HG03103 (cell line): ENCODE measurements at regions not wholly inside any gene's neighbourhood (a gene's known extent, or its start where the extent isn't known, plus 50 kb on each side); places are given as distances from the start of the nearest gene placed in this dataset.
"Not testable (repeated sequence)": the region's sequence is repeated elsewhere in the genome, so short reads cannot be mapped to it uniquely, and the experiment has no call there.

ENCODE experiments used
- ATAC-seq: cut with Tn5 transposase; IDR thresholded peaks from one replicate; pipeline ENCODE4 v1.9.1; 2021; ENCODE audit warnings: low read depth; ENCODE audit not compliant: unreplicated experiment

DNA sequence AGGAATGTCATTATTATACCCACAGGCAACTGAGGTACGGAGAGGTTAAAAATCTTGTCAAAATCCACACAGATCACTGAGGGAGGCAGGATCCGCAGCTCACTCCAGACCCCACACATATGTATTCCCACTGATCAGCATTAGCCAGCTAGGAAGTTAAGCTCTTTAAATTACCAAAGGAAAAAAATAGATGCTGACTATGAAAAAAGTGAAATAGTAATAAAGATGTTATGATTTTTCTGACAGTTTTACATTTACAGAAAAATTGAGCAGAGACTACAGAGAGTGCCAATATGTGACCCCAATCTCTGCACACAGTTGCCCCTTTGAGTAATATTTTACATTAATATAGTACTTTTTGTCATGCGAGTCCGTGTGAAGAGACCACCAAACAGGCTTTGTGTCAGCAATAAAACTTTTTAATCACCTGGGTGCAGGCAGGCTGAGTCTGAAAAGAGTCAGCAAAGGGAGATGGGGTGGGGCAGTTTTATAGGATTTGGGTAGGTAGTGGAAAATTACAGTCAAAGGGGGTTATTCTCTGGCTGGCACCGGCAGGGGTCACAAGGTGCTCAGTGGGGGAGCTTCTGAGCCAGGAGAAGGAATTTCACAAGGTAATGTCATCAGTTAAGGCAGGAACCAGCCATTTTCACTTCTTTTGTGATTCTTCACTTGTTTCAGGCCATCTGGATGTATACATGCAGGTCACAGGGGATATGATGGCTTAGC, 61.9 kb upstream of the NAA35 start:
- ATAC-seq, result not testable (repeated sequence)

DNA sequence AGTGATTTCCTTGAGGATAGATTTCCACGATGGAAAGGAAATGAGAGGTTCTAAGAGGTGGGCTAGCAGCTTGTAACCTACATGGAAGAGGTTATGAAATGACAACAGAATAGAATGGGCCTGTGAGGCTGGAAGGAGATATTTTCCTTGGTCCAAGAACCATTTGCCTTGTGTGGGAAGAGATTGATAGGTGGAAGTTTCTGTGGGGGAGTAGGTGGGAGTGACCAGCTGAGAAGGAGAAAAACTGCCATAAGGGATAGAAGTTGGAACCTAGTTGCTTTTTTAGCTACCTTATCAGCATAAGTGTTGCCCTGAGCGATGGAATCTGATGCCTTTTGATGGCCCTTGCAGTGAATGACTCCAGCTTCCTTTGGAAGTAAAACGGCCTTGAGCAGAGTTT, 60.4 kb upstream of the NAA35 start:
- ATAC-seq, result not testable (repeated sequence)

DNA sequence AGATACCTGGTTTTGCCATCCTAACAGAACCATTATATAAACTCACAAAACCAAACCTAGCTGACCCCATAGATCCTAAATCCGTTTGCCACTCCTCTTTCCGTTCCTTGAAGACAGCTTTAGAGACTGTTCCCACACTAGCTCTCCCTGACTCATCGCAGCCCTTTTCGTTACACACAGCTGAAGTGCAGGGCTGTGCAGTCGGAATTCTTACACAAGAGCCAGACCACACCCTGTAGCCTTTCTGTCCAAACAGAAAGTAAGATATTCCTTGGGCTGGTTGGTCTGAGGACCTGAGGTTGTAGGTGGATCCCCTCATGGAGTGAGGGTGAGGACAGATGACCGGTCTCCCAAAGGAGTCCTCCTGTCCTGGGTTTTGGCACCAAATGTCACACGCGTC, 56.7 kb upstream of the NAA35 start:
- ATAC-seq, result no peak

GRCh38 chr9:85890962-85891361, 50.0 kb upstream of the NAA35 start:
- ATAC-seq, result no peak
